ENCODE measurements at regions not wholly inside any gene's neighbourhood (a gene's known extent, or its start where the extent isn't known, plus 50 kb on each side); places are given as distances from the start of the nearest gene placed in this dataset.

DNA sequence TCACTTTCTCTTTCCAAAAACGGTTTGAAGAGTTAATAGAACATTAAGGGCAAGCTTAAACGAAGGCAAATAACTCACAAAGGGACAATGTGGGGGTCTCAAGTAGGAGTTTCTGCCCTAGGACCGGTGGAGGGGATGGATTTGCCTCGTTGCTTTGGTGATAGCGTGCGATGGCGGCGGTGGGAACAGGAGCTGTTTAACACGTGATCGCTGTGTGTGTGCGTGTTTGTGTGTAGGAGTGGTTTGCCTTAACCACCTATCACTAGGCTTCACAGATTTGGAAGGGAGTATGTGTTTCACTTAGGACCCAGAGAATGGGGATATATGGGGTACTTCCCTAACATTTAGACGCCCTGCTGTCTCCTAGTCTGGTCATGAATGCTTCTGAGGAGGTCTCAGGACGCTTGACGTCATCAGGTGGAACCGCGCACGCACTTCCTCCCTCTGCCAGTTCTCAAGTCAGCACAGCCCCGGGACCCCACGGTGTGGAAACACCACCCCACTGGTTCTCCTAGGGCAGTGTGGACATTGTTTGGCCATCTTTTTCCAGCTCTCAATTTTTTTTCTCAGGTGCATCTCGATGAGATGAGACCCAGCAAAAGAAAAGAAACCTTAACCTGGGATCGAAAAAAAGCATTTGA lies 231.2 kb downstream of the ATP23 start:
- TF ChIP-seq, protein P1, sequence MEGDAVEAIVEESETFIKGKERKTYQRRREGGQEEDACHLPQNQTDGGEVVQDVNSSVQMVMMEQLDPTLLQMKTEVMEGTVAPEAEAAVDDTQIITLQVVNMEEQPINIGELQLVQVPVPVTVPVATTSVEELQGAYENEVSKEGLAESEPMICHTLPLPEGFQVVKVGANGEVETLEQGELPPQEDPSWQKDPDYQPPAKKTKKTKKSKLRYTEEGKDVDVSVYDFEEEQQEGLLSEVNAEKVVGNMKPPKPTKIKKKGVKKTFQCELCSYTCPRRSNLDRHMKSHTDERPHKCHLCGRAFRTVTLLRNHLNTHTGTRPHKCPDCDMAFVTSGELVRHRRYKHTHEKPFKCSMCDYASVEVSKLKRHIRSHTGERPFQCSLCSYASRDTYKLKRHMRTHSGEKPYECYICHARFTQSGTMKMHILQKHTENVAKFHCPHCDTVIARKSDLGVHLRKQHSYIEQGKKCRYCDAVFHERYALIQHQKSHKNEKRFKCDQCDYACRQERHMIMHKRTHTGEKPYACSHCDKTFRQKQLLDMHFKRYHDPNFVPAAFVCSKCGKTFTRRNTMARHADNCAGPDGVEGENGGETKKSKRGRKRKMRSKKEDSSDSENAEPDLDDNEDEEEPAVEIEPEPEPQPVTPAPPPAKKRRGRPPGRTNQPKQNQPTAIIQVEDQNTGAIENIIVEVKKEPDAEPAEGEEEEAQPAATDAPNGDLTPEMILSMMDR (IDR thresholded peaks at IDR 0.05; ENCODE audit: low read depth, low read length): no peak
- ChIA-PET CTCF (interaction anchor here (0.6 kb wide), 1 partner anchor 66 kb away, joined by 4 read pairs; no protein-coding TSS in a partner anchor), POLR2A (no interaction called here)
- Histone ChIP-seq H3K27ac (ENCODE audit: low read depth, low read length) (no peak overlapping the region), H3K4me3 (ENCODE audit: low read depth, low read length) (no peak overlapping the region), H3K9me3 (ENCODE audit: control insufficient read depth, insufficient read depth, low read length) (no peaks in the 10 kb centered on the region), H3K27me3 (ENCODE audit: control insufficient read depth, insufficient read depth, low read length) (no peaks in the 10 kb centered on the region)
- DNase-seq (ENCODE audit: low read depth, low spot score): no peak

DNA sequence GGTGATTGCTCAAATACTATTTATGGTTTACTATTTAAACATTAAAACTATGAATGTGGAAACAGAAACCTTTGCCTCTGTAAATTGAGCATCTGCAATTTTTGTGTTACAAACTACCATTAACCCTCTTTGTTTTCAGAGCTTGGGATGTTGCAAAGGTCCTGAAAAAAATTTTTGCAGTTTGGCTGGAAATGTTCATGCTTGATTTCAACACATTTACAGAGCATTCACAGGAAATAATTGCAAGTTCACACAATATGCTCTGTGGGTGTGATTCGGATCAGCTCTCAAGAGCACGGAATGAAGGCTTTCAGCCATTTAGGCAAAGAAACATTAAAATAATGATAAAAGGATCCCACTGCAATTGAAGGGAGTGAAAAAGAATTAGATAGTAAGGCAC lies 232.9 kb downstream of the ATP23 start:
- no peak overlapping the region for H3K4me3 ChIP-seq (ENCODE audit: low read depth, low read length)
- ChIA-PET CTCF (no interaction called here), POLR2A (no interaction called here)
- TF ChIP-seq, protein P1 (IDR thresholded peaks at IDR 0.05; ENCODE audit: low read depth, low read length): no peak
- H3K27ac ChIP-seq (ENCODE audit: low read depth, low read length): no peak overlapping the region
- H3K9me3 ChIP-seq (ENCODE audit: control insufficient read depth, insufficient read depth, low read length): no peaks in the 10 kb centered on the region
- H3K27me3 ChIP-seq (ENCODE audit: control insufficient read depth, insufficient read depth, low read length): no peaks in the 10 kb centered on the region
- no peak for DNase-seq (ENCODE audit: low read depth, low spot score)

DNA sequence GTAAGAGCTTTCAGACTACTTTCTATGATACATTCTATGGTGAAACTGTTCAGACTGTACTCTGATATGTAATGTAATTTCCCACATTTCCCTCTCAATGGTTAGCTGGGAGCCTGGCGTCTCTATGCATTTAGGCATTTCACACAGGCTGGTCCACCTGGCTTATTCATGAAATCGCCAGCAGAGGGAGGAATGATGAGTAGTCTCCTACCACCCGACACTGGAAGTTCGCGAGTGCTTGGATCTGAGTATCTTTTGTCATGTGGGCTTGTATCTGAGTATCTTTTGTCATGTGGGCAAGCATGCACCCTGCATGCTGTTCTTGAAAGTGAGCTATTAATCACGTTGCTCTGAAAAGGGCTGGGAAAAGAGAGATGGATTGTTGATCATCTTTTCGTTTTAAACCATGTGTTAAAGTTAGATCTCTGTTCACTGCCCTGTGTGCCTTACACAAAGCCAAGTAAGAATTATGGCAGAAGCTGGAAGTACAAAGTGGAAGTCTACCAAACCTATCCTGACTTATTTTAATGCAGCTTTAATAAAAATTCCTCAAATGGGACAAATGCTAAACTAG lies 235.0 kb downstream of the ATP23 start:
- ChIA-PET CTCF (interaction anchor here (0.5 to 1.3 kb wide), 5 partner anchors 8 to 672 kb away, joined by 3 to 4 read pairs (median 3); no protein-coding TSS in a partner anchor), POLR2A (no interaction called here)
- Histone ChIP-seq H3K4me3 (ENCODE audit: low read depth, low read length) (no peak overlapping the region), H3K27ac (ENCODE audit: low read depth, low read length) (no peak overlapping the region), H3K27me3 (ENCODE audit: control insufficient read depth, insufficient read depth, low read length) (no peaks in the 10 kb centered on the region), H3K9me3 (ENCODE audit: control insufficient read depth, insufficient read depth, low read length) (no peaks in the 10 kb centered on the region)
- TF ChIP-seq, protein P1 (IDR thresholded peaks at IDR 0.05; ENCODE audit: low read depth, low read length): peak; percentile 44
- DNase-seq (ENCODE audit: low read depth, low spot score): no peak

DNA sequence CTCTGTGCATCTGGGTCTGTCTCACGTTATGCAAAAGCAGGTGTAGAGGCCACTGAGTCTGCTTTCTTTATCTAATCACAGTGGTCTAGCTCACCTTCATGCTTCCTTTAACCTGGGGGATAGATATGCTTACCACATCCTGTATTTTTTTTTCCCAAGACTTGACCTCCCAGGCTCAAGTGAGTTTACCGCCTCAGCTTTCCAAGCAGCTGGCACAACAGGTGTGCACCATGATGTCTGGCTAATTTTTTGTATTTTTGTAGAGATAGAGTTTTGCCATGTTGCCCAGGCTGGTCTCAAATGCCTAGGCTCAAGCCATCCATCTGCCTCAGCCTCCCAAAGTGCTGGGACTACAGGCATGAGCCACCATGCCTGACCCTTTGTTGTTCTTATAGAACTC lies 236.0 kb downstream of the ATP23 start:
- DNase-seq (ENCODE audit: low read depth, low spot score): no peak
- no peaks in the 10 kb centered on the region for H3K27me3 ChIP-seq (ENCODE audit: control insufficient read depth, insufficient read depth, low read length)
- CTCF ChIA-PET: no interaction called here
- H3K4me3 ChIP-seq (ENCODE audit: low read depth, low read length): no peak overlapping the region
- no peaks in the 10 kb centered on the region for H3K9me3 ChIP-seq (ENCODE audit: control insufficient read depth, insufficient read depth, low read length)
- POLR2A ChIA-PET: interaction anchor here (0.6 kb wide), 1 partner anchor 90 kb away, joined by 4 read pairs; no protein-coding TSS in a partner anchor
- TF ChIP-seq, protein P1 (IDR thresholded peaks at IDR 0.05; ENCODE audit: low read depth, low read length): no peak
- H3K27ac ChIP-seq (ENCODE audit: low read depth, low read length): no peak overlapping the region

DNA sequence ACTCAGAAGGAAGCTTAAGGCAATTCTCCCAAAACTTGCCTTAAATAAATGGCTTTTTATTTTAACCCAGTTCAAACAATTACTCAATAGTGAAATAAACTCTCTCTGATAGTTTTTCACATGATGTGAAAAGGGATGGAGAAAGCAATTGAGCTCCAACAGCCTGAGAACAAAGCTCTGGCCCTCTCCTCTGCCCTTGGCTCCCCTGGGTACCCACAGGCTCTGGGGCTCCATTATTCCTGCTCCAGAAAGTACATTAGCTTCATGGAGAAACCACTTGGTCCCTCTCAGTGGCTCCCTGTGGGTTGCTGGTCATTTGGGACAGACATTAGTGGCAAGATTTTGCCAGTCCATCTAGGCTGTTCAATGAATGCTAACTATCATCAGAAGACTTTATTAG lies 242.8 kb downstream of the ATP23 start:
- CTCF ChIA-PET: interaction anchor here (1.3 kb wide), 1 partner anchor 8 kb away, joined by 3 read pairs; no protein-coding TSS in a partner anchor
- Histone ChIP-seq H3K27ac (ENCODE audit: low read depth, low read length) (no peak overlapping the region), H3K27me3 (ENCODE audit: control insufficient read depth, insufficient read depth, low read length) (peaks cover 3% of the 10 kb centered on the region), H3K9me3 (ENCODE audit: control insufficient read depth, insufficient read depth, low read length) (no peaks in the 10 kb centered on the region), H3K4me3 (ENCODE audit: low read depth, low read length) (no peak overlapping the region)
- TF ChIP-seq, protein P1 (IDR thresholded peaks at IDR 0.05; ENCODE audit: low read depth, low read length): no peak
- POLR2A ChIA-PET: no interaction called here
- no peak for DNase-seq (ENCODE audit: low read depth, low spot score)
